Osteoblast (primary cell): ENCODE measurements at regions not wholly inside any gene's neighbourhood (a gene's known extent, or its start where the extent isn't known, plus 50 kb on each side); places are given as distances from the start of the nearest gene placed in this dataset.

Experiments
- DNase-seq: peaks from one replicate; pipeline ENCODE4 v3.0.0; 2011; ENCODE audit warnings: low spot score, mixed read lengths; ENCODE audit not compliant: insufficient read length; ENCODE audit errors: missing footprints
- H2AFZ ChIP-seq: 2 replicates; pipeline ENCODE4 v1.6.0; 2011; ENCODE audit warnings: mild to moderate bottlenecking, low read length
- H3K27ac ChIP-seq: 2 replicates; pipeline ENCODE4 v1.5.1; 2011; ENCODE audit warnings: mild to moderate bottlenecking, low read depth, low read length, moderate library complexity
- H3K27me3 ChIP-seq: 2 replicates; pipeline ENCODE4 v1.6.0; 2012; ENCODE audit warnings: mild to moderate bottlenecking, control low read depth, inconsistent platforms, low read length, moderate library complexity; ENCODE audit not compliant: insufficient read depth
- H3K36me3 ChIP-seq: 2 replicates; pipeline ENCODE4 v1.5.1; 2011; ENCODE audit warnings: mild to moderate bottlenecking, low read length, control low read depth, moderate library complexity; ENCODE audit not compliant: insufficient read depth
- H3K4me1 ChIP-seq: 2 replicates; pipeline ENCODE4 v1.5.1; 2011; ENCODE audit warnings: mild to moderate bottlenecking, low read length, control low read depth, moderate library complexity; ENCODE audit not compliant: insufficient read depth
- H3K4me2 ChIP-seq: 2 replicates; pipeline ENCODE4 v1.6.0; 2011; ENCODE audit warnings: mild to moderate bottlenecking, low read length; ENCODE audit not compliant: insufficient read depth
- H3K4me3 ChIP-seq: fragments of 200-600 bp; sonication (generic); 3 replicates; pipeline ENCODE4 v1.5.1; 2012; ENCODE audit warnings: mild to moderate bottlenecking, low read length, inconsistent platforms; ENCODE audit not compliant: insufficient read depth
- H3K79me2 ChIP-seq: 2 replicates; pipeline ENCODE4 v1.6.0; 2012; ENCODE audit warnings: mild to moderate bottlenecking, low read length, control low read depth, inconsistent platforms; ENCODE audit not compliant: insufficient read depth
- H3K9me3 ChIP-seq: 2 replicates; pipeline ENCODE4 v1.5.1; 2011; ENCODE audit warnings: low read depth, low read length, control low read depth
- H4K20me1 ChIP-seq: 2 replicates; pipeline ENCODE4 v1.6.0; 2012; ENCODE audit warnings: mild to moderate bottlenecking, low read length, control low read depth; ENCODE audit not compliant: insufficient read depth
- TF ChIP-seq, protein P1 (sequence below): IDR thresholded peaks from 2 replicates; pipeline ENCODE4 v1.5.1; 2011; ENCODE audit warnings: mild to moderate bottlenecking, low read depth, low read length, moderate library complexity; ENCODE audit errors: extremely low read depth

DNA sequence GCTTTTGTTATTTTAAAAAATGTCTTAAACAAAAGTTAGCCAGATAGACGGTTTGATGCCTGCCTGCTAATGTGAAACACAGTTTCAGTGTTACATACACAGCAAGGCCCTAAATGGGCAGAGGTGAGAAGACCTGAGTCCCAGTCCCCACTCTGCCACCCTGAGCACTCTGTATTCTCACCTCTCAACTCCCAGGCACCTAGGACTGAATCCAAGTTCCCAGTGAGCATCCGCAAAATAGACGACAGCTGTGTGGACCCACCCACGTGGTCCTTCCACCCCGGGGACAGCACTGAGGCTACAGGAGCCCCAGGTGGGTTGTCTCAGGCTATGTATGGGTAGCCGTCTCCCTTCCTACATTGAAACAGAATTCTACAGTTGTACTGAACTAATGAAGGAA lies 111.5 kb downstream of the RPL27A start:
- DNase-seq, result no peak
- H3K36me3 ChIP-seq, result no peaks in the 10 kb centered on the region
- no peak overlapping the region for H3K27ac ChIP-seq
- no peaks in the 10 kb centered on the region for H3K4me1 ChIP-seq
- peaks cover 39% of the 10 kb centered on the region for H4K20me1 ChIP-seq
- peaks cover 6% of the 10 kb centered on the region for H3K79me2 ChIP-seq
- H3K4me3 ChIP-seq, result no peak overlapping the region
- no peaks in the 10 kb centered on the region for H3K27me3 ChIP-seq
- H2AFZ ChIP-seq, result no peak overlapping the region
- TF ChIP-seq, protein P1, sequence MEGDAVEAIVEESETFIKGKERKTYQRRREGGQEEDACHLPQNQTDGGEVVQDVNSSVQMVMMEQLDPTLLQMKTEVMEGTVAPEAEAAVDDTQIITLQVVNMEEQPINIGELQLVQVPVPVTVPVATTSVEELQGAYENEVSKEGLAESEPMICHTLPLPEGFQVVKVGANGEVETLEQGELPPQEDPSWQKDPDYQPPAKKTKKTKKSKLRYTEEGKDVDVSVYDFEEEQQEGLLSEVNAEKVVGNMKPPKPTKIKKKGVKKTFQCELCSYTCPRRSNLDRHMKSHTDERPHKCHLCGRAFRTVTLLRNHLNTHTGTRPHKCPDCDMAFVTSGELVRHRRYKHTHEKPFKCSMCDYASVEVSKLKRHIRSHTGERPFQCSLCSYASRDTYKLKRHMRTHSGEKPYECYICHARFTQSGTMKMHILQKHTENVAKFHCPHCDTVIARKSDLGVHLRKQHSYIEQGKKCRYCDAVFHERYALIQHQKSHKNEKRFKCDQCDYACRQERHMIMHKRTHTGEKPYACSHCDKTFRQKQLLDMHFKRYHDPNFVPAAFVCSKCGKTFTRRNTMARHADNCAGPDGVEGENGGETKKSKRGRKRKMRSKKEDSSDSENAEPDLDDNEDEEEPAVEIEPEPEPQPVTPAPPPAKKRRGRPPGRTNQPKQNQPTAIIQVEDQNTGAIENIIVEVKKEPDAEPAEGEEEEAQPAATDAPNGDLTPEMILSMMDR, result no peak
- H3K9me3 ChIP-seq, result no peaks in the 10 kb centered on the region
- H3K4me2 ChIP-seq, result no peak overlapping the region

DNA sequence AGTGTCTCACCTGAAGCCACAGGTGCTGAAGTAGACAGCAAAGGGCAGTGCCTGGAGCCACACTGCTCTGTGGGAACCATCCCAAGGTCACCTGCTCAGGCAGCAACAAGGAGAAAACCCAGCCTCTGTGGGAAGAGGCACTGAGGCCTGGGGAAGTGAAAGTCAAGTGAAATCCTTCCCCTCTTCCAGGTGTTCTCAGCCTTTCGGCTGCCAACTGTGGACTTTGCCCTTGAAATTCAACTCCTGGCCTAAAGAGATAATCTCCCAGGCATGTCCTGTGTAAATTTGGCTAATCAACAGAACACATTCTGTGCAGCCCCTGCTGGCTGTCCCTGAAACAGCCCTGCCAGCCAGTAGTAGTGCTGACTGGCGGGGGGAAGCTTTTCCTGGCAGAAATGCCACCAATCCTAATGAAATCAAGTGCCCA lies 112.1 kb downstream of the RPL27A start:
- TF ChIP-seq, protein P1, result peak; percentile 37
- Histone ChIP-seq H2AFZ (no peak overlapping the region), H3K4me1 (no peaks in the 10 kb centered on the region), H4K20me1 (peaks cover 39% of the 10 kb centered on the region), H3K27me3 (no peaks in the 10 kb centered on the region), H3K4me3 (no peak overlapping the region), H3K4me2 (no peak overlapping the region), H3K27ac (no peak overlapping the region), H3K36me3 (no peaks in the 10 kb centered on the region), H3K79me2 (peaks cover 6% of the 10 kb centered on the region), H3K9me3 (no peaks in the 10 kb centered on the region)
- DNase-seq, result no peak

GRCh38 chr11:8796941-8797340 lies 114.0 kb upstream of the AKIP1 start:
- DNase-seq, result no peak
- no peak overlapping the region for H3K4me2 ChIP-seq

GRCh38 chr11:8799273-8799672 lies 111.7 kb upstream of the AKIP1 start:
- TF ChIP-seq, protein P1, result no peak
- peaks cover 21% of the 10 kb centered on the region for H4K20me1 ChIP-seq

More at GRCh38 chr11:8796941-8797340, 114.0 kb upstream of the AKIP1 start:
- no peaks in the 10 kb centered on the region for H3K27me3 ChIP-seq
- no peak overlapping the region for H3K4me3 ChIP-seq
- H4K20me1 ChIP-seq, result peaks cover 28% of the 10 kb centered on the region
- no peaks in the 10 kb centered on the region for H3K9me3 ChIP-seq
- no peaks in the 10 kb centered on the region for H3K4me1 ChIP-seq
- no peak overlapping the region for H2AFZ ChIP-seq
- no peak overlapping the region for H3K27ac ChIP-seq
- H3K36me3 ChIP-seq, result no peaks in the 10 kb centered on the region
- TF ChIP-seq, protein P1, result no peak
- H3K79me2 ChIP-seq, result peaks cover 6% of the 10 kb centered on the region

More at GRCh38 chr11:8799273-8799672, 111.7 kb upstream of the AKIP1 start:
- no peak for DNase-seq
- Histone ChIP-seq H3K4me1 (no peaks in the 10 kb centered on the region), H2AFZ (no peak overlapping the region), H3K27ac (no peak overlapping the region), H3K4me3 (no peak overlapping the region), H3K36me3 (no peaks in the 10 kb centered on the region), H3K79me2 (peaks cover 13% of the 10 kb centered on the region), H3K4me2 (no peak overlapping the region), H3K9me3 (no peaks in the 10 kb centered on the region), H3K27me3 (no peaks in the 10 kb centered on the region)
